Stimulated activated CD8-positive, alpha-beta memory T cell treated with anti-CD3 and anti-CD28 coated beads, Interleukin-4, amount 100 ng/mL, for 4 hours (primary cell): ENCODE measurements at regions not wholly inside any gene's neighbourhood (a gene's known extent, or its start where the extent isn't known, plus 50 kb on each side); places are given as distances from the start of the nearest gene placed in this dataset.
"Not testable (repeated sequence)": the region's sequence is repeated elsewhere in the genome, so short reads cannot be mapped to it uniquely, and the experiment has no call there.

Source experiments
- DNase-seq, 2 donors: peaks; one replicate each; pipeline ENCODE4 v3.0.0-alpha.2; 2020; ENCODE audit warnings: low read depth in 2 of 2, low spot score in 1 of 2

DNA sequence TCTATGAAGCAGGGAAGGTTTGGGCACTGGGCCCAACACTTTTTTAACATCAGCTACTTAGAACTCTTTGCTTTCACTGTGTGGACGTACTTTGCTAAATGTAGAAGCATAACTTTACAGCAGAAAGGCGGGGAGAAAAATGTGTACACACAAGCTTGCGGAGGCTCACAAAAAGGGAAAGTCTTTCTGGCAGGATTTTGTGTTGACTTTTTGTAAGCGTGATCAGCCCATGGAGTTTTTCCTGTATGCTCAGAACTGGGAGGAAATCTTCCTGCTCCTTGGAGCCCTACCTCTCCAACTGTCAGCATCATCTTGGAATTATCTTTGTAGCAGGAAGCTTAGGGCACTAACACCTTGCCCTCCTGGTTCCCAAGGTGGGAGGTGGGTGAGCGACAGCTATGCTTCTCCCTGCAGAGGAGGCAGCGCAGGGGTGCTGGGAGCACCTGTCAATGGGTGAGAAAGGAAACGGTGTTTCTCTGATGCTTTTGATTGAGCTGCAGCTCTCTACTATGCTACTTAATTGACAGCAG is 321.9 kb downstream of the GADD45G start:
- DNase-seq = no peak

DNA sequence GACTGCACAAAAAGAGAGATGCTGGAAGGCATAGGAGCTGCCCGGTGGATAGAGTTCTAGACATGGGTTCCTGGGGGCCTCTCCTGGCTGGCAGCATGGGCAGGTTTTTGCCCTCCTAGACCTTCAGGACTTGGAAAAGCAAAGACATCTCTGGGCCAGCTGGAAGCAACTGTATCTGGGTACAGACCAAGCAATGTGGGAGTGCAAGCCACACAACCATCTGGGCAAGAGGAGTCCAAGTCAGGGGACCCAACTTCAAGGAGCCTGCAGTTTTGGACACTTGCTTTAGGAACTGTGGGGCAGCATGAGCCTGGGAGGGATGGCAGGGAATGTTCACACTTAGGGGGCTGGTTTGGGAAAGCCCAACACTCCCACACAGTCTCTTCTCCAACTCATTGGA is 323.3 kb downstream of the GADD45G start:
- DNase-seq = no peak

DNA sequence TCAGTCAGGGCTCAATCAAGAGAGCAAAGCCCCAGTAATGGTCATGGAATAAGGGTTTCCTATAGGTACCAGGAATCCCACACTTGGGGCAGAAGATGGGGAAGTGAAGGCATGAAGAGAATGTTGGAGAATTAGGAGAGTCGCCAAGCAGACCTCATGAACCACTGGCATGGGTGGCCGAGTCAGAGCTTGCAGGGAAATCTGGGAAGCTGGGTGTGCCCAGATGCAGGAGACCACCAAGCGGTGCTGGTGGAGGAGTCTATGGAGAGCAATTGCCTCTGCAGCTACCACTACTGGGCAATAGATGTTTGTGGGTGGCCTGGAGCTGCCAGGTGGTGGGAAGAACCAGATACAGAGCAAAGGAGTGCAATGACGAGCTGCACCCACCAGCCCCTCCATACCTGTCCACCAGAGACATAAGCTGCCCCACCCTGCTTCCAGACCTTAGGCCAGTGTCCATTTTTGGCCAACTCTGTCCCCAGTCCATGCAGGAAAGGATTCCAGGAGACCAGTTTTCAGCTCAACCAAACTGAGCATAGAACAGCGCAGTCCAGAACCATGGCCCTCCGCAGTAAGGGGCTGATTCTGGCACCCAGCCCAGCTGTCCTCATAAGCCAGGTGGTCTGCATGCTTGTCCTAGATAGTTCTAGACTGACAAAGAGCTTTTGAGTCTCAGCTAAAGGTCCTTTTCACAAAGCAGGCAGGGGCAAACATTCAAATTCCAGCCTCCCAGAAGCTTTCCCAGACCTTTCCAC is 323.9 kb downstream of the GADD45G start:
- DNase-seq = no peak

DNA sequence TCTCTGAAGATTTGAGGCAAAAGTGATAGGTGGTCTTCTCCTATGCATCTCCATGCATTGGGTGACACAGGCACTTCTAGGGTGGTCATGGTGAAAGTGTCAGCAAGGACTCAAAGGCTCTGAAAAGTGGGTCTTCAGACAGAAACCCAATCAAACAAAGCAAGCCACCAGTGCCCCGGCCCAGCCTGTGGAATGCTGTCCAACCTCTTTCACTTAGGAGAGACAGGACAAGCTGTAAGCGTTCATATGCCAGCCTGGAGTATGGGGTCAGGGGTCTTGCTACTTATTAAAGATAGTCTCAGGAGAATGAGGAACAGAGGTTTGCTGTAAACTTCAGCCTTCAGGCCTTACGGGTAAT is 324.5 kb downstream of the GADD45G start:
- DNase-seq = no peak

DNA sequence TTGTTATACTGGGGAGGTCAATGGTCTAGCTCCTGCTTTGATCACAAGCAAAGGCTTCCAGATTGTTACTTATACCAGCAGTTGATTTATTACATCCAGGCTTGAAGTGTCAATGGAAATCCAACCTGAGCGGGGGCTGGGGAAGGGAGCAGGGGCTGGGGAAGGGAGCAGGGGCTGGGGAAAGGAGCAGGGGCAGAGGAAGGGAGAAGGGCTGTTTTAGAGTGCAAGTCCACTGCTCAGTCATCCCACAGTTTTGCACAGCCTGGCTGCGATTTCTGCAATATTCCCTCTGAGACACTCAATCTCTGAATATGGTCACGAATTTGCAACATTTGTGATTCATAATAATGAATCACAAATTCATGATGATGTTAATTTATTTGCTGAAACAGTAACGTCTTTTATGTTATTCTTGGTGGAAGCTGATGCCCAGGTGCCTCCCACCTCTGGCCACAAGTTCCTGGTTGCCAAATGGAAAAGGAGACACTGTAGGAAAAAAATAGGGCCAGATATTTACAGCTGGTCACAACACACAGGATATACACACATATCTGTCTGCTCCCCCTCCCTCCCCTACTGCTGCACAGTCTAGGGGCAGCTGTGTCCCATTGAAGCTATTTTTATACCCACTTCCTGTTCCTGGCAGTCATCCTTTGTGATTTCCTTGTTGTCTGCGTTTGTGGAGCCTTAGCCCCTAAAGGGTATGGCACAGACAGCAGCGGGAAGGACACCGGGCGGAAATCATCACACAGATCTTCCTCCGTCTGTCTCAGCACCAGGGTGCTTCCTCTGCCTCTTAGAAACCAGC is 325.1 kb downstream of the GADD45G start:
- no peak for DNase-seq

DNA sequence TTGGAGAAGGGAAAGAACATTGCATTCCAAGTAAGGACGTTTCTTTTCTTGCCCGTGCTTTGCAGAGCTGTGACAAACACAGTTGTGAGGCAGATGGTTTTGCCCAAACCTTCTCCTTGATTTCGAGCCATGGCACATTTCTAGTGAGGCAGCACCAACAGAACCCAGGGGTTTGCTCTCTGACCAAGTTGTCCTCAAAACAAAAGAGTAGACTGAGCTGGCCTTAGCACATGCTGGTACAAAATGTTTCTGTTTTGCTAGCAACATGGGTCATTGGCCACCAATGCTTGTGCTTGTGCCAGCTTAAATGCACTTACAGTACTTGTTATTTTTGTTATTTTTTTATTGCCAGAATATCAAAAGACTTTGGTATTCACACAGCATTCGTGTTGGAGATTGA is 328.8 kb downstream of the GADD45G start:
- DNase-seq = no peak

DNA sequence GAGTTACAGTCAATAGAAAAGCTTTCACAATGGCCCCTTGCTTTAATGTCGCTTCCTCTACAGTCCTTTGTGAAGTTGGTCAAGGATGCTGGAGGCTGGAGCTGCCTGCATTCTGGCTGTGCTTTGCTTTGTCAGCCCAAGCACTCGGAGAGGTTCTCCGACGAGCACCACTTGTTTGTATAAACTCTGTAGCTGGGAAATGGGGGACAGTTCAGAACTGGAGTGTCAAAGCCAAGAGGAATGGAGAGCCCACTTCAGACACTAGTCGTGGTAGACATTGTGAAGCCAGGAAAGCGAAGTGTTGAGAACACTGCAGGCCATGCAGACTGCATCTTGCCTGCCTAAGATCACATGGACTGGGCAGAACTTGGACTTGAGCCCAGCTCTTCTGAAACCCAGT is 330.3 kb downstream of the GADD45G start:
- DNase-seq = no peak

DNA sequence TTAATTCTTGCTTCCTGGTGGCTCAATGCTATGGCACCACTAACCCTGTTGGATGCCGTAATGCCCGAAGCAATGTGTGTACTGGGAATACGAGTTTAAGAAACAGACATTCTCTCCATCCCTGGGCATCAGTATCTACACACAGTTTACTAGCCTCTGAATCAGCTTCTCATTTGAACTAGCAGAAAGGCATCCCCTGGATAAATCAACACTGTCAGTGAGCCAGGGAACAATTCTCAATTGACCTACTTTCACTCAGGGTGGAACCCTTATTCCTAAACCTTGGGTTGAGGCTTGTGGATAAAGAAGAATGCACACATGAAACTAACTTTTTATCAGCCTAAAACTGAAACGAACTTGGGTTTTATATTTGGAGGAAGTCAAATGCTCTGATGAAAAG is 331.0 kb downstream of the GADD45G start:
- no peak for DNase-seq

DNA sequence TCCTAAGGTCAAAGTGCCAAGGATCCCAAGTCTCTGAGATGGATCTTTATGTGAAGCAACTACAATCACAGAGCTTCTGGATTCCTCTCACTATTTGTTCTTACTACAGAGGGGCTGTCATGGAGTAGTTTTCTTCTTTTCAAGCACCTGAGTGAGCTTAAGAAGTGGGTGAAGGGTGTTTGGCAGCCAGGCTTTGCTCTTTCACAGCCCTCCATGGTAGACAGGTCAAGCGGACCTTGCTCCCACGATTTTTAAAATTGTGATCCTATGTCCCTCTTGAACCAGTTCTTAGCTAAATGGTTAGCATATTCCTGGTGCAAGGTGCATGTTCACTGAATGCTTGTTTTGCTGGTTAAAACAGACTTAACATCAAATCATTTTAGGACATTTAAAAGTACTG is 332.2 kb downstream of the GADD45G start:
- no peak for DNase-seq

DNA sequence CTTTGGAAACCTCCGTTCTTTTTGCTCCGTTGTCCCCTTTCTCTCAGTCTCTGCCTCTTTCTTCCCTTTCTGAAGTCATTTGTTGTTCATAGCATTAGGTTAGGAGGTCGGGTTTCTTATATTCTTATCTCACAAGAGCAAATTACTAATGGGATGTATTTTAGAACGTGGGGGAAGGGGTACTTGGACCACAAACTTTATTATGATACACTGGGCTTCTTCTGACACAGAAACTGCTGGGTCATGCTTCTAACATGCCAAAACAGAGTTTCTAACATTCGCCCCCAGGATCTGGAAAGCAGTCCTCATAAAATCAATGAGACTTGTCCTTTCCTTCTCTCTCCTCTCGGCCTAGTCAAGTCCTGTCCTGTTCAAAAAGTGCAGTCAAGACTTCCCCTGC is 334.4 kb downstream of the GADD45G start:
- no peak for DNase-seq

DNA sequence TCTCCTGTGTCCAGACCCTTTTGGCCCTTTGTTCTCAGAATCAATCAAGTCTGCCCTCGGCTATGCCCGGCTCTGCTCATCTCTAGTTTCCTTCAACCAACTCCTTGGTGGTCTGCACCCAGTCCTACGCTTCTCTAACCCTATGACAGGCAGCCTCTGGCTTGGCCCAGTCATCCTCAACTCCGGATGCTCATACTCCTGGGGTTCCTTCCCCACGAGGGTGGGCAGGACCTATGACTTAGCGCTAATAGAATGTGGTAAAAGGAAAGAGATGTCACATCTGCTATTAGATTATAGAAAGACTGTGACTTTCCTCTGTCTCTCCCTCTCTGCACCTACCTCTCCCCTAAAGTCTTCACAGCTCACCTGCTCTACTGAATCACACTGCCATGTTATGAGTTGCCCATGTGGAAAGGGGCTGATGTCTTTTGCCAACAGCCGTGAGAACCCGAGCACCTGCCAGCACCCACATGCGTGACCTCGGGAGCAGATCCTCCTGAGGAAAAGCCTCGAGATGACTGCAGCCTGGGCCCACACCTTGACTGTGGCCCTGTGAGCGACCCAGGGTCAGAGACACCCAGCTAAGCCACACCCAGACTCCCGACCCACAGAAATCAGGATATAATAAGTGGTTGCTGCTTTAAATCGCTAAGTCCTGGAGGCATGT is 334.9 kb downstream of the GADD45G start:
- DNase-seq = no peak

DNA sequence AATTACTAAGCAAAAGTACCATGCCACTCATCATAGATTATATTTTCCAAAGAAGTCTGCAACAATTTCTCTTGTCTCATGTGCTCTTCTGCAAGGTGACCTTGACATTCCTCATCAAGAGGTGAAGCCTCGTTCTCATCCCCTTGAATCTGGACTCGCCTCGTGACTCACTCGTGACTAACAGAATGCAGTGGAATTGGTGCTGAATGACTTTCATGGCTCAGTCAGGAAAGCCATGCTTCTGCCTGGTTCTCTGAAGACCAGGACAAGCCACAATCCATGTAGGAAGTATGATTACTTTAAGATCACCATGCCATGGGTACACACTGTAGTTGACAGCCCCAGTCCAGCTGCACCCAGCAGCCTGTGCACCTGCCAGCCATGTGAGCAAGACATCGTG is 335.8 kb downstream of the GADD45G start:
- no peak for DNase-seq

DNA sequence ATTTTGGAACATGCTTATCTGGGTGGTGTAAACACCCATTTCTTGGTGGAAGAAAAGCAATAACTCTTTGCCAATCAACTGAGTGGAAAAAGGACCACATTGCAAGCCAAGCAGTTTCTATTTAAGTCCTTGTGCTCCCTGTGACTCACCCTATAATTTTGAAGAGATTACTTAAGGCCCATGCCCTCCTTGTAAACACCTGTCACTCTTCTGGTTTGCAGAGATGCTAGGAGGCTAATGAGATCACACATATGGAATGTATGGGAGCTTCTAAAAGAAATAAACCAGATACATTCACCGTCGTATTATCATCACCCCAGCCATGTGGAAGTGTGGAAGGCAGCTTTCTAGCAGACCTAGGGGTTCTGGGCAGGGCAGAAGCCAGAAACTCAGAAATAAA is 337.1 kb downstream of the GADD45G start:
- DNase-seq = no peak

DNA sequence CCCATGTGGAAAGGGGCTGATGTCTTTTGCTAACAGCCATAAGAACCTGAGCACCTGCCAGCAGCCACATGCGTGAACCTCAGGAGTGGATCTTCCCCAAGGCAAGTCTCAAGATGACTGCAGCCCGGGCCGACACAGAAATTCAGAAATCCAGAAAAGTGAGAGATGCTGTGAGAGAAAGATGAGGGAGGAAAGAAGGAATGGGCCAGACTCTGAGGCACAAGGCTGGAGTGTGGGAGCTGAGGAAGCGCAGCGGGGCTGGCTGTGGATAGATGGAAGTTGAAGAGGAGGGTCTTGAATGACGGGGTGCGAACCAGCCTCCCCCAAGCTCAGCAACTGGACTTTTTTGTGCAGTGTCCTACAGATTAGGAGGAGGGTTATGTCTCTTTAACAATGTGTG is 337.8 kb downstream of the GADD45G start:
- DNase-seq = no peak

DNA sequence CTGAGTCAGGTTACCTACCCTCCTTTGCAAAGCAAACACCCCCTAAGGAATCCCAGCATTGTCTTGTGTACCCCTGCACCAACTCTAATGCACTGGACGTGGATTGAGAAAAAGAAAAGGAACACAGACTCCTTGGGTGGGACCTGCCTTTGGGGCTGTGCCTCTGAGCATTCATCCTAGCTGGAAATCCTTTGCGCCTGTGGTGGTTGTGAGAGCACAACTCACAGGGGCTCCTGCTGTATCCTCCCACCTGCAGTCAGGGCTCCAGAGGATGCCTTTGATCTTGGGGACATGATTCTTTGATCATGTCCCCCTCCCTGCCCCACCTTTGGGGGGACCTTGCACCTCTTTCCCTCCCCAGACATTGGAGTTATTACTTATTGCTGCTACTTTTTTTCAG is 338.5 kb downstream of the GADD45G start:
- no peak for DNase-seq

DNA sequence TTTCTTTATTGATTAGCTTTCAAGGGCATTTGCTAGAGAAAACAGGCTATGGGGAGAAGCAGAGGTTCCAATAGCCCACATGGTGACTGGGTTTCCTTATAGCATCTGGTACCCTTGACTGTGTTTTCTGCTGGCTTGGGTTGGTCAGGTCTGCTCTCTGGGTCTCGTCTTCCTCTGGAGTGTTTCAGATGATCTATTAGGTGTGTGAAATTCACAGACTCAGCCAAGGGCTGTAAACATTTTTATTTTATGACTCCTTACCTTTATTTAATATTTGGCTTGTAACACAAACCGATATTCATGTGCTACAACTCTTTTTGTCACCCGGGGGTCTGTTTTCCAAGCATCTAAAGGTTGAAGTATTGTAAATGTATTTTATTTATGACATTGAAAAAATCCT is 338.9 kb downstream of the GADD45G start:
- no peak for DNase-seq

DNA sequence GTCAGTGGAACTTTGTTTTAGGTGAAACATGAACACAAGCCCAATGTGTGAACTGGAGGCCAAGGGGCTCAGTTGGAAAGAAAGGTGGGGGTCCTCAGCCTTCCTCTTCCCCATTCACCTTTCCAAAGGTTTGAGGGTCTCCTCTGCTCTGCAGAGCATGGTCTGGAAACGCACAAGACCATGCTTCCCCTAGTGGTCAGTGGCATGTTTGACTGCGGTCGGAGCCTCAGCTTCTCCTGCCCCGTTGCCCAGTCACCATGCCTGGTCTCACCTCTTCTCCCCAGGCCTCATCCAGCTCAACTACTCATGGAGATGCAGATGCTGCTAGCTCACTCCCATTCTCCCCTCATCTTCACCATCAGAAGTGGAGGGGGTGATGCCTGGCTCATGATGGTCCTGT is 340.3 kb downstream of the GADD45G start:
- DNase-seq = no peak

DNA sequence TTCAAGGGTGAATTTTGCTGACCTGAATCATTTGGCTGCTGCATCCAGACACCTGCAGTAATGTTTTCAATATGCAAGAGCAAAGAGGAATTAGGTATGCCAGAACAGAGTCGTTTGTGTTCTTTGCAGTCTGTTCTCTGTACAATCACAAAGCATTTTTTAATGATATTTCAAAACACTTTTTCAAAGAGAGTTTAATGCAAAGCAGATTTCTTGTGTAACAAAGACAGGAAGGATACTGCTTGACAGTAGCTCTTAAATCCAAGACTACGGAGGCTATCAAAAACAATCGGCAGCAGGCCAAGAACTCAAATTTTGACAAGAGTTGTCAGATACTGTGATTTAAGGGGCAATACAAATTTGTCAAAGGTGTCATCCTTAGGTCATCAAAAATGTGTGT is 341.9 kb downstream of the GADD45G start:
- DNase-seq = no peak

DNA sequence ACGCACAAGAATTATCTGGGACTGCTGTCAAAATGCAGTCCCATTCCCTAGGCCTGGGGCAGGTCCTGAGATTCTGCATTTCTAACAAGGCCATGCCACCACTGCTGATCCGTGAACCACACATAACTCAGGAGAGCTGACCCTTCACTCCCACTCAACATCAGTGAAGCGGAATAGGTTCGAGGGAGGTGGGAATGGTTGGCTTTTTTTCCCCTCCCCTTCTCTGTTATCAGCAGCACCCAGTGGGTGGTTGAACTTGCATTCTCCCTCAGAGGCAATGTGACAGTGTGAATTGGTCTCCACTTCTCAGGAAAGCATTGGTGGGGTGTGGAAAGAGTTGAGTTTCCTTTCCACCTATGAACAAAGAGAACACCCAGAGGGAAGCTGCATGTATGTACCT is 344.3 kb downstream of the GADD45G start:
- DNase-seq = no peak

DNA sequence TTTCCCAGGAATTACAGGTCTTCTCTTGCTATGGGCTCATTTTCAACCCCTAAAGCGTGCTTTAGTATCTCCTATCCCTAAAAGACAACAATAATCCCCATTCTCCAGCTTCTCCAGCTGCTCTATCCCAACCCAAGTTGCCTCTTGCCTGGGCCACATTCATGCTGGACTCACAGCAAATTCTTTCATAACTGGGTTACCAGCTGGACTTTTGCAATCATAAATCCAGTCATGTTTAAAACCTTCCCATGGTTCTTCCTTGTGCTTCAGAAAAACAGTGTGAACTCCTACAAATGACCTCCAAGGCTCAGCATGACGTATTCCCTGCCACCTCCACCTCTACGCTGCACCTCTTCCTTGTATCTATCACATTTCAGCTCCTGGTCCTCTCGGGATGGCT is 346.9 kb downstream of the GADD45G start:
- DNase-seq = no peak

DNA sequence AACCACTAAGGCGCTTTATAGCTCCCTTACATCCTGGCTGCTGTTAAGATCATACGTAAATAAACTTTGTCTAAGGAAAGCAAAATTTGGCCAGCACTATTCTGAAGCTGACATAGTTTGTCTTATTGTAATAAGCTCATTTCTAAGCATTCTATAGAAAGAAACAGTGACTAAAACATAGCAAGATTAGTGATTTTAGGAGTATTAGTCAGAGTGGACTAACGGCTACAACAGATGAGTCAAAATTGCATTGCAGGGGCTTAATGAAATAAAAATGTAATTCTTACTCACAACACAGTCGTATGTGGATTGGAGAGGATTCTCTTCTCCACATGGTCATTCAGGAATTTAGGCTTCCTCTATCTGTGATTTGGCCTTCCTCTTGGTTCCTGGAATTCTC is 347.6 kb downstream of the GADD45G start:
- no peak for DNase-seq

DNA sequence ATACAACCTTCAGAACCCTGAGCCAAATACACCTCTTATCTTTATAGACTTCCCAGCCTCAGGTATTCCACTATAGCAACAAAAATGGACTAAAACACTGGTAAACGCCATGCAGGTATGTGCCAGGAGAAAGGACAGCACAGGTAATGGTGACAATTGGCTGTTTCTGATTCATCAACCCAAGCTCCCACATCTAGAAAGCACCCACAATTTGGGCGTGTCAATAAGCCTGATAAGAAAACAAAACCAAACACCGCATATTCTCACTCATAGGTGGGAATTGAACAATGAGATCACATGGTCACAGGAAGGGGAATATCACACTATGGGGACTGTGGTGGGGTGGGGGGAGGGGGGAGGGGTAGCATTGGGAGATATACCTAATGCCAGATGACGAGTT is 348.5 kb downstream of the GADD45G start:
- DNase-seq = not testable (repeated sequence)
